ENCODE measurements at regions not wholly inside any gene's neighbourhood (a gene's known extent, or its start where the extent isn't known, plus 50 kb on each side); places are given as distances from the start of the nearest gene placed in this dataset.

DNA sequence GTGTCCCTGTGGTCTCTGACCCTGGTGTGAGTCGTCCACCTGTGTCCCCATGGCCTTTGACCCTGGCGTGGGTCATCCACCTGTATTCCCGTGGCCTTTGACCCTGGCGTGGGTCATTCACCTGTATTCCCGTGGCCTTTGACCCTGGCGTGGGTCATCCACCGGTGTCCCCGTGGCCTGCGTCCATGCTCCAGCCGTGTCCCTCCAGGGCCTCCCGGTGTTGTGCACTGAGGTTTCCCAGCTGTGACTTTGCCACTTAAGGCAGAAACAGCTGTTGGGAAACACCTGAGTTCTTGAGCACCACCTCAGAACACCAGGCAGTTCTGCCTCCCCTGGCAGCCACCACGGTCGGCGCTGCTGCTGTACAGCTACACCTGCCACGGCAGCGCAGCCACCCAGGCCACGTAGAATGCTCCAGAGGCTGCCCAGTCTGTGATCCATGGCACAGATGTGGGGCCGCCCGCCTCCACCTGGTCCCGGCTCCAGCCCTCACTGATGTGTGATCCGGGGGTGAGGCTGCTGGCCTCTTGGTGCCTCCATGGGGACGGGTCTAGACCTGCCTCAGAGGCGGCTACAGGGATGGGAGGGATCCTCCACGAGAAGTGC lies 69.1 kb upstream of the GALNT9 start:
- TF ChIP-seq, protein P1, sequence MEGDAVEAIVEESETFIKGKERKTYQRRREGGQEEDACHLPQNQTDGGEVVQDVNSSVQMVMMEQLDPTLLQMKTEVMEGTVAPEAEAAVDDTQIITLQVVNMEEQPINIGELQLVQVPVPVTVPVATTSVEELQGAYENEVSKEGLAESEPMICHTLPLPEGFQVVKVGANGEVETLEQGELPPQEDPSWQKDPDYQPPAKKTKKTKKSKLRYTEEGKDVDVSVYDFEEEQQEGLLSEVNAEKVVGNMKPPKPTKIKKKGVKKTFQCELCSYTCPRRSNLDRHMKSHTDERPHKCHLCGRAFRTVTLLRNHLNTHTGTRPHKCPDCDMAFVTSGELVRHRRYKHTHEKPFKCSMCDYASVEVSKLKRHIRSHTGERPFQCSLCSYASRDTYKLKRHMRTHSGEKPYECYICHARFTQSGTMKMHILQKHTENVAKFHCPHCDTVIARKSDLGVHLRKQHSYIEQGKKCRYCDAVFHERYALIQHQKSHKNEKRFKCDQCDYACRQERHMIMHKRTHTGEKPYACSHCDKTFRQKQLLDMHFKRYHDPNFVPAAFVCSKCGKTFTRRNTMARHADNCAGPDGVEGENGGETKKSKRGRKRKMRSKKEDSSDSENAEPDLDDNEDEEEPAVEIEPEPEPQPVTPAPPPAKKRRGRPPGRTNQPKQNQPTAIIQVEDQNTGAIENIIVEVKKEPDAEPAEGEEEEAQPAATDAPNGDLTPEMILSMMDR (IDR thresholded peaks at IDR 0.05) = no peak
- no peak for TF ChIP-seq EP300 (IDR thresholded peaks at IDR 0.05; ENCODE audit: borderline replicate concordance in 1 of 2, low read depth in 1 of 2, low read length in 1 of 2)
- no peak for TF ChIP-seq FOSL2 (IDR thresholded peaks at IDR 0.05; ENCODE audit: borderline replicate concordance, low read depth)
- TF ChIP-seq, protein P2, sequence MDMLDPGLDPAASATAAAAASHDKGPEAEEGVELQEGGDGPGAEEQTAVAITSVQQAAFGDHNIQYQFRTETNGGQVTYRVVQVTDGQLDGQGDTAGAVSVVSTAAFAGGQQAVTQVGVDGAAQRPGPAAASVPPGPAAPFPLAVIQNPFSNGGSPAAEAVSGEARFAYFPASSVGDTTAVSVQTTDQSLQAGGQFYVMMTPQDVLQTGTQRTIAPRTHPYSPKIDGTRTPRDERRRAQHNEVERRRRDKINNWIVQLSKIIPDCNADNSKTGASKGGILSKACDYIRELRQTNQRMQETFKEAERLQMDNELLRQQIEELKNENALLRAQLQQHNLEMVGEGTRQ (IDR thresholded peaks at IDR 0.05; ENCODE audit: borderline replicate concordance, low read depth, low read length) = no peak
- no peak for TF ChIP-seq FOXJ3 (CRISPR knock-in tag; IDR thresholded peaks at IDR 0.05)
- TF ChIP-seq, protein P3, sequence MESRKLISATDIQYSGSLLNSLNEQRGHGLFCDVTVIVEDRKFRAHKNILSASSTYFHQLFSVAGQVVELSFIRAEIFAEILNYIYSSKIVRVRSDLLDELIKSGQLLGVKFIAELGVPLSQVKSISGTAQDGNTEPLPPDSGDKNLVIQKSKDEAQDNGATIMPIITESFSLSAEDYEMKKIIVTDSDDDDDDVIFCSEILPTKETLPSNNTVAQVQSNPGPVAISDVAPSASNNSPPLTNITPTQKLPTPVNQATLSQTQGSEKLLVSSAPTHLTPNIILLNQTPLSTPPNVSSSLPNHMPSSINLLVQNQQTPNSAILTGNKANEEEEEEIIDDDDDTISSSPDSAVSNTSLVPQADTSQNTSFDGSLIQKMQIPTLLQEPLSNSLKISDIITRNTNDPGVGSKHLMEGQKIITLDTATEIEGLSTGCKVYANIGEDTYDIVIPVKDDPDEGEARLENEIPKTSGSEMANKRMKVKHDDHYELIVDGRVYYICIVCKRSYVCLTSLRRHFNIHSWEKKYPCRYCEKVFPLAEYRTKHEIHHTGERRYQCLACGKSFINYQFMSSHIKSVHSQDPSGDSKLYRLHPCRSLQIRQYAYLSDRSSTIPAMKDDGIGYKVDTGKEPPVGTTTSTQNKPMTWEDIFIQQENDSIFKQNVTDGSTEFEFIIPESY (IDR thresholded peaks at IDR 0.05; ENCODE audit: borderline replicate concordance, low read depth) = no peak
- TF ChIP-seq YY1 (IDR thresholded peaks at IDR 0.05; ENCODE audit: low read depth) = no peak
